ENCODE measurements at regions not wholly inside any gene's neighbourhood (a gene's known extent, or its start where the extent isn't known, plus 50 kb on each side); places are given as distances from the start of the nearest gene placed in this dataset.
"Not testable (repeated sequence)": the region's sequence is repeated elsewhere in the genome, so short reads cannot be mapped to it uniquely, and the experiment has no call there.

DNA sequence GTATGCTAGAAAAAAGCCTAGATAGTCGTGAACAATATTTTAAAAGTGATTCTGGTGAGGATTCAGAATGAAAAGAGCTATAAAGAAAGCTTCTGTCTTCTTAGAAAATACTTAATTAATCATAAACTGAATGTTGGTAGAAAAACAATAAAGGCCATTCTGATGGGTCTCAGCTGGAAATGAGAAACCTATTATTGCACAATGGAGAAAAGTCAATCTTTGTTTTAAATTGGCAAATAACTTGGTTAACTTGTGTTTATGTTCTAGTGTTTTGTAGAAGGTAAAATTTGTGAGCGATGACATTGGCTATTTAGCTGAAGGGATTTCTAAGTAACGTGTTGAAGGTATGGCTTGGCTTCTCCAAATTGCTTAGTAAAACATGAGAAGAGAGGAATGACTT lies 74.1 kb upstream of the TMED7 start:
- Histone ChIP-seq H3K4me1 (ENCODE audit: insufficient read depth, low read length, poor library complexity, severe bottlenecking) (no peaks in the 10 kb centered on the region), H3K4me3 (ENCODE audit: low read depth, low read length, poor library complexity, severe bottlenecking) (no peak overlapping the region), H3K27ac (ENCODE audit: low read depth, low read length, poor library complexity, severe bottlenecking) (no peak overlapping the region), H3K9me3 (ENCODE audit: low read depth, low read length, poor library complexity, severe bottlenecking) (no peaks in the 10 kb centered on the region), H3K27me3 (replicated peaks; ENCODE audit: insufficient read depth, low read depth, low read length, poor library complexity) (peaks cover 48% of the 10 kb centered on the region), H3K36me3 (ENCODE audit: insufficient read depth, low read length, poor library complexity, severe bottlenecking) (no peaks in the 10 kb centered on the region)
- ChIA-PET POLR2A (ENCODE audit: low non-redundant PET) (no interaction called here), CTCF (no interaction called here)
- DNase-seq (ENCODE audit: low spot score) = no peak
- no TSS peak for BruUV-seq (replicated peaks)
- intact Hi-C loops (cut with micrococcal nuclease; ENCODE audit: unreplicated experiment) = no loop called here
- no peak for TF ChIP-seq EZH2 (IDR thresholded peaks at IDR 0.05; ENCODE audit: borderline replicate concordance, low read depth, low read length, poor library complexity, severe bottlenecking)
- TF ChIP-seq, protein P1, sequence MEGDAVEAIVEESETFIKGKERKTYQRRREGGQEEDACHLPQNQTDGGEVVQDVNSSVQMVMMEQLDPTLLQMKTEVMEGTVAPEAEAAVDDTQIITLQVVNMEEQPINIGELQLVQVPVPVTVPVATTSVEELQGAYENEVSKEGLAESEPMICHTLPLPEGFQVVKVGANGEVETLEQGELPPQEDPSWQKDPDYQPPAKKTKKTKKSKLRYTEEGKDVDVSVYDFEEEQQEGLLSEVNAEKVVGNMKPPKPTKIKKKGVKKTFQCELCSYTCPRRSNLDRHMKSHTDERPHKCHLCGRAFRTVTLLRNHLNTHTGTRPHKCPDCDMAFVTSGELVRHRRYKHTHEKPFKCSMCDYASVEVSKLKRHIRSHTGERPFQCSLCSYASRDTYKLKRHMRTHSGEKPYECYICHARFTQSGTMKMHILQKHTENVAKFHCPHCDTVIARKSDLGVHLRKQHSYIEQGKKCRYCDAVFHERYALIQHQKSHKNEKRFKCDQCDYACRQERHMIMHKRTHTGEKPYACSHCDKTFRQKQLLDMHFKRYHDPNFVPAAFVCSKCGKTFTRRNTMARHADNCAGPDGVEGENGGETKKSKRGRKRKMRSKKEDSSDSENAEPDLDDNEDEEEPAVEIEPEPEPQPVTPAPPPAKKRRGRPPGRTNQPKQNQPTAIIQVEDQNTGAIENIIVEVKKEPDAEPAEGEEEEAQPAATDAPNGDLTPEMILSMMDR (conservative IDR thresholded peaks at IDR 0.05; ENCODE audit: low read depth, low read length) = no peak

DNA sequence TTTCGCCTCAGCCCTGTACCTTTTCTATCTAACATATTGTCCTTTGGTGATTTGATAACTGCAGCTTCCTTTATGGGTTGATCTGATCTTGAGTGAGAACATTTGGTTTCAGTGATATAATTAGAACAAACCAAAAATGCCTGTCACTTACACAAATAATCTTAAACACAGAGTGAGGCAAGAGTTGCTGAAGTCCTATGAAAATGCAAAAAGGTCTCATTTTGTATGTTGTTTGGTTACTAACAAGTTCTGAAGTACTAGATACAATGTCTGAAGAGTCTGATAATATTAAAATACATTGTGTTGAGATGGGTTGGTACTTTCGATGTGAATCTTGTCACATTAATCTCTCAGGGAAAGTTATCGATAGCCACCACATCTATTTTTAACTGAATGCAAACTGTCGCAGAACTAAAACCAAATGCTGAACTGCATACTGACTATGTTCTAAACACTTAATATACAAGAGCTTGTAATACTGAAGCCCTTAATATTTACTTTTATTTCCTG lies 70.4 kb upstream of the TMED7 start:
- no peaks in the 10 kb centered on the region for H3K36me3 ChIP-seq (ENCODE audit: insufficient read depth, low read length, poor library complexity, severe bottlenecking)
- no peak for DNase-seq (ENCODE audit: low spot score)
- no TSS peak for BruUV-seq (replicated peaks)
- H3K27me3 ChIP-seq (replicated peaks; ENCODE audit: insufficient read depth, low read depth, low read length, poor library complexity) = peaks cover 53% of the 10 kb centered on the region
- intact Hi-C loops (cut with micrococcal nuclease; ENCODE audit: unreplicated experiment) = no loop called here
- POLR2A ChIA-PET (ENCODE audit: low non-redundant PET) = no interaction called here
- no peaks in the 10 kb centered on the region for H3K4me1 ChIP-seq (ENCODE audit: insufficient read depth, low read length, poor library complexity, severe bottlenecking)
- CTCF ChIA-PET = no interaction called here
- H3K4me3 ChIP-seq (ENCODE audit: low read depth, low read length, poor library complexity, severe bottlenecking) = no peak overlapping the region
- H3K9me3 ChIP-seq (ENCODE audit: low read depth, low read length, poor library complexity, severe bottlenecking) = no peaks in the 10 kb centered on the region
- H3K27ac ChIP-seq (ENCODE audit: low read depth, low read length, poor library complexity, severe bottlenecking) = no peak overlapping the region
- TF ChIP-seq EZH2 (IDR thresholded peaks at IDR 0.05; ENCODE audit: borderline replicate concordance, low read depth, low read length, poor library complexity, severe bottlenecking) = no peak
- TF ChIP-seq, protein P1 (conservative IDR thresholded peaks at IDR 0.05; ENCODE audit: low read depth, low read length) = no peak

DNA sequence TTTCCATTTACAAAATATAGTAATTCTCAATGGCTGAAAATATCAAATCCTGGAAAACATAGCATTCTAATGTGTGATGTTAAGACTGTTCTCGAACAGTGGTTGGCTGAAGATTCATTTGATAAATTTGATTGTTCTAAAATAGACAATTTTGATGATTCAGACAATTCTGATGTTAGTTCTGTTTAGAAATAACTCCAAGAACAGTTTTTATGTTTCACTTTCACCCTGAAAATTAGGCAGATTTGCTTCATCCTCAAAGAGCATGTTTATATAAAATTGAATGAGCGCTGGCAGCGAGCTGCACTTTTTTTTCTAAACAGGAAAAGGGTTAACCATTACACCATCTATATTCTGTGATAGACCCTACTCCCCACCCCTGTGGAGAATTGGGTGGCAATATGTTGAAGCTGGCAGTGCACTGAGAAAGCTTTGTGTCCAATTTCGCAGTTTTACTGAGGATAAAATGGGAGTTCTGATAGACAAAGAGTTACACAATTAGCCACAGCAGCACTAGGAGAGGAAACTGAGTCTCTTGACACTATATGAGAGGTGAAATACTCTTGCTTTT lies 69.6 kb upstream of the TMED7 start:
- Histone ChIP-seq H3K27me3 (replicated peaks; ENCODE audit: insufficient read depth, low read depth, low read length, poor library complexity) (peaks cover 50% of the 10 kb centered on the region), H3K27ac (ENCODE audit: low read depth, low read length, poor library complexity, severe bottlenecking) (no peak overlapping the region), H3K4me3 (ENCODE audit: low read depth, low read length, poor library complexity, severe bottlenecking) (no peak overlapping the region), H3K4me1 (ENCODE audit: insufficient read depth, low read length, poor library complexity, severe bottlenecking) (no peaks in the 10 kb centered on the region), H3K9me3 (ENCODE audit: low read depth, low read length, poor library complexity, severe bottlenecking) (no peaks in the 10 kb centered on the region), H3K36me3 (ENCODE audit: insufficient read depth, low read length, poor library complexity, severe bottlenecking) (no peaks in the 10 kb centered on the region)
- POLR2A ChIA-PET (ENCODE audit: low non-redundant PET) = no interaction called here
- intact Hi-C loops (cut with micrococcal nuclease; ENCODE audit: unreplicated experiment) = no loop called here
- CTCF ChIA-PET = no interaction called here
- BruUV-seq (replicated peaks) = no TSS peak
- no peak for TF ChIP-seq EZH2 (IDR thresholded peaks at IDR 0.05; ENCODE audit: borderline replicate concordance, low read depth, low read length, poor library complexity, severe bottlenecking)
- TF ChIP-seq, protein P1 (conservative IDR thresholded peaks at IDR 0.05; ENCODE audit: low read depth, low read length) = no peak
- no peak for DNase-seq (ENCODE audit: low spot score)

DNA sequence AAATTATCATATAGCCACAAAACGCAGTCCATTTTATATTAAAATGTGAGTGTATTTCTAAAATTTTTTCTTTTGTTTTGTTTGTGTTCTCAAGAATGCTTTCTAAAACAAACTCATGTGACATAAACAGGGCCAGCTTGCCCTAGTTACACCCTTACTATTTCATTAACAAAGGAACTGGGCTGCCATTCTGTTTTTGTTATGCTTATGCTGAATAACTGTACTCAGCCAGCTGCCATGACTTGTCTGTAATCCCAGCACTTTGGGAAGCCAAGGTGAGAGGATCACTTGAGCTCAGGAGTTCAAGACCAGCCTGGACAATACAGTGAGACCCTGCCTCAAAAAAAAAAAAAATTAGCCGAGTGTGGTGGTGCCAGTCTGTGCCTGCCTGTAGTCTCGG lies 66.0 kb upstream of the TMED7 start:
- H3K27ac ChIP-seq (ENCODE audit: low read depth, low read length, poor library complexity, severe bottlenecking); BruUV-seq (replicated peaks); CTCF ChIA-PET; H3K4me1 ChIP-seq (ENCODE audit: insufficient read depth, low read length, poor library complexity, severe bottlenecking); H3K4me3 ChIP-seq (ENCODE audit: low read depth, low read length, poor library complexity, severe bottlenecking); intact Hi-C loops (cut with micrococcal nuclease; ENCODE audit: unreplicated experiment); H3K36me3 ChIP-seq (ENCODE audit: insufficient read depth, low read length, poor library complexity, severe bottlenecking); H3K9me3 ChIP-seq (ENCODE audit: low read depth, low read length, poor library complexity, severe bottlenecking); DNase-seq (ENCODE audit: low spot score); POLR2A ChIA-PET (ENCODE audit: low non-redundant PET): not testable (repeated sequence)
- H3K27me3 ChIP-seq (replicated peaks; ENCODE audit: insufficient read depth, low read depth, low read length, poor library complexity) = peaks cover 37% of the 10 kb centered on the region

Measured in A673 (cell line).